ENCODE measurements at regions not wholly inside any gene's neighbourhood (a gene's known extent, or its start where the extent isn't known, plus 50 kb on each side); places are given as distances from the start of the nearest gene placed in this dataset.

- Histone ChIP-seq H3K9ac (ENCODE audit: low read length) (no peak overlapping the region), H2AFZ (ENCODE audit: low read depth, low read length, poor library complexity, severe bottlenecking) (no peak overlapping the region), H3K27me3 (ENCODE audit: insufficient read depth, low read length) (no peaks in the 10 kb centered on the region), H3K9me2 (ENCODE audit: insufficient read depth) (no peaks in the 10 kb centered on the region), H3K79me2 (ENCODE audit: insufficient read depth, low read length) (no peaks in the 10 kb centered on the region), H3K4me3 (replicated peaks in 1 of 2; ENCODE audit: low read depth in 1 of 2, low read length in 2 of 2) (no peak overlapping the region), H3K36me3 (ENCODE audit: control insufficient read depth in 1 of 2, insufficient read depth in 2 of 2, low read length in 2 of 2) (no peaks in the 10 kb centered on the region), H3K27ac (ENCODE audit: low read depth, low read length) (no peak overlapping the region), H3K4me2 (ENCODE audit: low read length) (no peak overlapping the region), H3K4me1 (ENCODE audit: control insufficient read depth in 1 of 2, insufficient read depth in 2 of 2, low read length in 2 of 2) (no peaks in the 10 kb centered on the region), H4K20me1 (ENCODE audit: insufficient read depth) (no peaks in the 10 kb centered on the region), H3K9me3 (ENCODE audit: control insufficient read depth in 1 of 2, insufficient read depth in 1 of 2, low read depth in 1 of 2, low read length in 2 of 2) (no peaks in the 10 kb centered on the region)
- no peak for TF ChIP-seq ATF3 (IDR thresholded peaks at IDR 0.05)
- no peak for TF ChIP-seq EZH2phosphoT487 (IDR thresholded peaks at IDR 0.05; ENCODE audit: borderline replicate concordance)
- no peak for TF ChIP-seq REST (IDR thresholded peaks at IDR 0.05; ENCODE audit: low read depth)
- TF ChIP-seq POLR2AphosphoS5 (IDR thresholded peaks at IDR 0.05; ENCODE audit: low read depth, low read length): no peak
- TF ChIP-seq SRF (IDR thresholded peaks at IDR 0.05; ENCODE audit: low read depth): no peak
- TF ChIP-seq JUND (IDR thresholded peaks at IDR 0.05): no peak
- intact Hi-C loops (cut with micrococcal nuclease): no loop called here
- RAD21 ChIA-PET (ENCODE audit: low non-redundant PET in 1 of 2, low total read pairs in 2 of 2, uncharacterized antibody in 2 of 2, unreplicated experiment in 2 of 2): no interaction called here
- BruUV-seq (replicated peaks): no TSS peak
- no peak for DNase-seq (ENCODE audit: low read depth, low spot score)
- ATAC-seq: no peak
- CTCF ChIA-PET: no interaction called here
- POLR2A ChIA-PET: no interaction called here
Observed at GRCh38 chr12:103028881-103029639, 71.6 kb downstream of the ASCL1 start.

Data from HCT116 (cell line).